GM12891 (cell line): ENCODE measurements at regions not wholly inside any gene's neighbourhood (a gene's known extent, or its start where the extent isn't known, plus 50 kb on each side); places are given as distances from the start of the nearest gene placed in this dataset.

ENCODE experiments used
- PAX5 ChIP-seq: IDR thresholded peaks from 2 replicates; pipeline ENCODE4 v1.6.1; 2011; ENCODE audit warnings: low read length, moderate library complexity, mild to moderate bottlenecking; ENCODE audit not compliant: insufficient read depth, severe bottlenecking
- POLR2A ChIP-seq: IDR thresholded peaks from 2 replicates; pipeline ENCODE4 v1.6.1; 2011; ENCODE audit warnings: low read depth, low read length, control low read depth
- POLR2AphosphoS5 ChIP-seq: IDR thresholded peaks from 2 replicates; pipeline ENCODE4 v1.6.1; 2011; ENCODE audit warnings: low read depth, low read length, control low read depth
- TAF1 ChIP-seq: IDR thresholded peaks from 2 replicates; pipeline ENCODE4 v1.6.1; 2011; ENCODE audit warnings: low read depth, low read length, control low read depth

- no peak for TF ChIP-seq POLR2A
- no peak for TF ChIP-seq PAX5
- no peak for TF ChIP-seq POLR2AphosphoS5
- TF ChIP-seq TAF1, result no peak
These were observed 385.7 kb downstream of the AASDHPPT start for GRCh38 chr11:106463154-106463553.
